ENCODE measurements at regions not wholly inside any gene's neighbourhood (a gene's known extent, or its start where the extent isn't known, plus 50 kb on each side); places are given as distances from the start of the nearest gene placed in this dataset.
A peak's percentile ranks its signal among the peaks of the same experiment; 100 is the strongest.

DNA sequence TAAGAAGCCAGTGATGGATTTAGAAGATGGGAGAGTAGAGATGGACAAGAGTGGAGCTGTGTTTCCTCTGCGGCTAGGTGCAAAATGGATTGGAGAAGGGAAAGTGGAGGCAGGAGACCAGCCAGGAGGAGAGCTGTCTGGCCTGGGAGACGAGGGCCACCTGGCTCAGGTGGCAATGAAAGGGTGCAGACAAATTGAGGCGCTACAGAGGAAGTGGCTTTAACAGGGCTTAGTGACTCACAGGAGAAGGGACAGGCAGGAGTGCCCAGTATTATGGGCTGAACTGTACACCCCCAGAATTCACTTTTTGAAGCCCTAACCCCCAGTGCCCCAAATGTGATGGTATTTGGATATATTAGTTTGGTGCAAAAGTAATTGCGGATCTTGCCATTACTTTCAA is 65.6 kb upstream of the DUSP5 start:
- POLR2A ChIA-PET = no interaction called here
- Histone ChIP-seq H3K4me1 (ENCODE audit: insufficient read depth, low read length) (peaks cover 3% of the 10 kb centered on the region), H3K27ac (ENCODE audit: low read depth in 1 of 2, low read length in 2 of 2) (no peak overlapping the region), H3K36me3 (ENCODE audit: insufficient read depth, low read length) (no peaks in the 10 kb centered on the region), H3K9me3 (ENCODE audit: control insufficient read depth in 1 of 2, insufficient read depth in 1 of 2, low read length in 2 of 2) (peaks cover 0 to 5% of the 10 kb centered on the region in 2 experiments), H3K4me3 (ENCODE audit: low read length) (no peak overlapping the region), H3K27me3 (ENCODE audit: control insufficient read depth in 1 of 2, insufficient read depth in 2 of 2, low read length in 2 of 2) (no peaks in the 10 kb centered on the region)
- Mint-ChIP-seq H3K9me3 (no peaks in the 10 kb centered on the region), H3K4me1 (ENCODE audit: low read depth) (no peaks in the 10 kb centered on the region), H3K27ac (no peak overlapping the region), H3K36me3 (ENCODE audit: low read depth) (no peaks in the 10 kb centered on the region), H3K27me3 (no peaks in the 10 kb centered on the region), H3K4me3 (no peak overlapping the region)
- TF ChIP-seq CTCF (IDR thresholded peaks at IDR 0.05) = no peak
- DNase-seq = no peak
- CTCF ChIA-PET = no interaction called here
- intact Hi-C loops (cut with DNase I, micrococcal nuclease) = no loop called here
- no peak for ATAC-seq (ENCODE audit: poor library complexity)

DNA sequence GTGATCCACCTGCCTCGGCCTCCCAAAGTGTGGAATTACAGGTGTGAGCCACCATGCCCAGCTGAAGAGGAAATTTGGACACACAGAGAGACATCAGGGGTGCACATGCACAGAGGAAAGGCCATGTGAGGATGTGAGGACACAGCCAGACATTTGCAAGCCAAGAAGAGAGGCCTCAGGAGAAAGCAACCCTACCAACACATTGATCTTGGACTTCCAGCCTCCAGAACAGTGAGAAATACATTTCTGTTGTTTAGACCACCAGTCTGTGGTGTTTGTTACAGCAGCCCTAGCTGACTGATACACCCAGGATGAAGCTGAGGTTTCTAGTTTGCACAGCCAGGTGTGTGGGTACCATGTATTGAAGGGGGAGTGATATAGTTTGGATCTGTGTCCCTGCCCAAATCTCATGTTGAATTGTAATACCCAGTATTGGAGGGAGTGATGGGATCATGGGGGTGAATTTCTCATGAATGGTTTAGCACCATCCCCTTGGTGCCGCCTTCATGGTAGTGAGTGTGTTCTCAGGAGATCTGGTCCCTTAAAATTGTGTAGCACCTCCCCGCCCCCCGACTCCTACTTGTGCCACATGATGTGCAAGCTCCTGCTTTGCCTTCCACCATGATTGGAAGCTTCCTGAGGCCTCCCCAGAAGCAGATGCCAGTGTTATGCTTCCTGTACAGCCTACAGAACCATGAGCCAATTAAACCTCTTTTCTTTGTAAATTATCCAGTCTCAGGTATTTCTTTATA is 64.7 kb upstream of the DUSP5 start:
- CTCF ChIA-PET = no interaction called here
- no peak for DNase-seq
- H3K27ac ChIP-seq (ENCODE audit: low read depth in 1 of 2, low read length in 2 of 2) = no peak overlapping the region

DNA sequence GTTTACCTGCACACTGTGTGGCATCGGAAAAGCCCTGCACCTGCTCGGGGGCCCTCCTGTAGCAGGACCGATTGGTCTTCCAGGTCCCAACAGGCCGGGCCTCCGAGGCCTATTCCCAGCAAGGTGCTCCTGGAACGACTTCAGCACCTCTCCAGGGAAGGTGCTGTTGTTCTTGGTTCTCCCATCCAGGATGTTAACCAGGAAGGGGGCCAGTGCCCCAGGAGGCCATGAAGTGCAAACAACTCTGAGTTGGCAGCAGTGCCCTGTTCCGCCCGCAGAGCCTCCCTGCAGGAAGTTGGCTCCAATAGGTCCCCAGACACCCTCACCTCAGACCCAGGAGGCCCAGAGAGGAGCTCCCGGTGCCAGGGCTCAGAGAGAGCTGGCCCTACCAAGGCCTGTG is 64.0 kb upstream of the DUSP5 start:
- H3K36me3 Mint-ChIP-seq (ENCODE audit: low read depth) = no peaks in the 10 kb centered on the region
- no peaks in the 10 kb centered on the region for H3K4me1 Mint-ChIP-seq (ENCODE audit: low read depth)
- H3K27me3 Mint-ChIP-seq = no peaks in the 10 kb centered on the region
- POLR2A ChIA-PET = no interaction called here
- peaks cover 3% of the 10 kb centered on the region for H3K4me1 ChIP-seq (ENCODE audit: insufficient read depth, low read length)
- ATAC-seq (ENCODE audit: poor library complexity) = no peak
- intact Hi-C loops (cut with DNase I, micrococcal nuclease) = no loop called here
- peak in 1 of 14 experiments; percentile 27 for DNase-seq
- TF ChIP-seq CTCF (IDR thresholded peaks at IDR 0.05) = no peak
- H3K36me3 ChIP-seq (ENCODE audit: insufficient read depth, low read length) = no peaks in the 10 kb centered on the region
- peaks cover 0 to 5% of the 10 kb centered on the region in 2 experiments for H3K9me3 ChIP-seq (ENCODE audit: control insufficient read depth in 1 of 2, insufficient read depth in 1 of 2, low read length in 2 of 2)
- no peak overlapping the region for H3K27ac Mint-ChIP-seq
- CTCF ChIA-PET = no interaction called here
- no peak overlapping the region for H3K27ac ChIP-seq (ENCODE audit: low read depth in 1 of 2, low read length in 2 of 2)
- no peak overlapping the region for H3K4me3 Mint-ChIP-seq
- H3K4me3 ChIP-seq (ENCODE audit: low read length) = no peak overlapping the region
- no peaks in the 10 kb centered on the region for H3K27me3 ChIP-seq (ENCODE audit: control insufficient read depth in 1 of 2, insufficient read depth in 2 of 2, low read length in 2 of 2)
- H3K9me3 Mint-ChIP-seq = no peaks in the 10 kb centered on the region

More for the DNA sequence above, 64.7 kb upstream of the DUSP5 start:
- Mint-ChIP-seq H3K27me3 (no peaks in the 10 kb centered on the region), H3K36me3 (ENCODE audit: low read depth) (no peaks in the 10 kb centered on the region), H3K4me1 (ENCODE audit: low read depth) (no peaks in the 10 kb centered on the region), H3K4me3 (no peak overlapping the region), H3K27ac (no peak overlapping the region), H3K9me3 (no peaks in the 10 kb centered on the region)
- intact Hi-C loops (cut with DNase I, micrococcal nuclease) = no loop called here
- Histone ChIP-seq H3K4me1 (ENCODE audit: insufficient read depth, low read length) (peaks cover 3% of the 10 kb centered on the region), H3K9me3 (ENCODE audit: control insufficient read depth in 1 of 2, insufficient read depth in 1 of 2, low read length in 2 of 2) (peaks cover 0 to 5% of the 10 kb centered on the region in 2 experiments), H3K36me3 (ENCODE audit: insufficient read depth, low read length) (no peaks in the 10 kb centered on the region), H3K27me3 (ENCODE audit: control insufficient read depth in 1 of 2, insufficient read depth in 2 of 2, low read length in 2 of 2) (no peaks in the 10 kb centered on the region), H3K4me3 (ENCODE audit: low read length) (no peak overlapping the region)
- no peak for ATAC-seq (ENCODE audit: poor library complexity)
- POLR2A ChIA-PET = no interaction called here
- no peak for TF ChIP-seq CTCF (IDR thresholded peaks at IDR 0.05)
